PC-3 (cell line): ENCODE measurements at regions not wholly inside any gene's neighbourhood (a gene's known extent, or its start where the extent isn't known, plus 50 kb on each side); places are given as distances from the start of the nearest gene placed in this dataset.

ENCODE experiments used
- ATAC-seq: fragments of 200-7000 bp; cut with Tn5 transposase; 2 replicates; pipeline ENCODE4 v1.9.1; 2020; ENCODE audit warnings: mild to moderate bottlenecking, moderate library complexity
- BruUV-seq: library from RNA; stranded (reverse); fragments of 400-500 nt; replicated peaks from 2 replicates; lab custom pipeline; 2021; lab: Mats Ljungman, UMichigan
- CTCF ChIA-PET: fragments of 300-600 bp; sonication (Branson Sonifier 250); formaldehyde crosslinking; loops from one replicate; lab custom pipeline; 2022; ENCODE audit warnings: antibody characterized with exemption; lab: Charles Lee
- POLR2A ChIA-PET: fragments of 300-600 bp; sonication (Branson Sonifier 250); formaldehyde crosslinking; loops from one replicate; lab custom pipeline; 2022; ENCODE audit warnings: antibody characterized with exemption; ENCODE audit not compliant: unreplicated experiment; lab: Charles Lee
- DNase-seq: peaks from one replicate; pipeline ENCODE4 v3.0.0-alpha.2; 2015
- H2AFZ ChIP-seq: fragments of 300-600 bp; sonication (generic); 2 replicates; pipeline ENCODE4 v1.6.0; 2016; ENCODE audit warnings: antibody characterized with exemption, low read length
- H3F3A ChIP-seq: fragments of 300-600 bp; sonication (generic); one replicate; pipeline ENCODE4 v1.6.0; 2017; ENCODE audit warnings: antibody characterized with exemption, low read length, control low read depth, mild to moderate bottlenecking; ENCODE audit not compliant: unreplicated experiment
- H3K27ac ChIP-seq: fragments of 300-600 bp; sonication (generic); 2 replicates; pipeline ENCODE4 v1.5.1; 2016; ENCODE audit warnings: mild to moderate bottlenecking, low read length
- H3K27me3 ChIP-seq: fragments of 300-600 bp; sonication (generic); 2 replicates; pipeline ENCODE4 v1.6.1; 2016; ENCODE audit warnings: low read length, mixed read lengths
- H3K36me3 ChIP-seq: fragments of 300-600 bp; sonication (generic); 2 replicates; pipeline ENCODE4 v1.6.1; 2016; ENCODE audit warnings: low read depth, mixed run types, low read length, mixed read lengths
- H3K4me1 ChIP-seq: fragments of 300-600 bp; sonication (generic); 2 replicates; pipeline ENCODE4 v1.5.1; 2016; ENCODE audit warnings: low read length; ENCODE audit not compliant: insufficient read depth
- H3K4me2 ChIP-seq: fragments of 300-600 bp; sonication (generic); 2 replicates; pipeline ENCODE4 v1.6.0; 2016; ENCODE audit warnings: low read length
- H3K4me3 ChIP-seq: fragments of 300-600 bp; sonication (generic); 2 replicates; pipeline ENCODE4 v1.5.1; 2016; ENCODE audit warnings: mild to moderate bottlenecking, low read length, mixed read lengths
- H3K79me2 ChIP-seq: fragments of 300-600 bp; sonication (generic); 2 replicates; pipeline ENCODE4 v1.6.1; 2017; ENCODE audit warnings: low read length, mixed read lengths
- H3K9ac ChIP-seq: fragments of 300-600 bp; sonication (generic); 2 replicates; pipeline ENCODE4 v1.6.0; 2016; ENCODE audit warnings: mild to moderate bottlenecking, low read length
- H3K9me2 ChIP-seq: fragments of 300-600 bp; sonication (generic); replicated peaks from 2 replicates; pipeline ENCODE4 v1.6.1; 2016; ENCODE audit warnings: mixed run types, low read length, mixed read lengths
- H3K9me3 ChIP-seq: fragments of 300-600 bp; sonication (generic); 2 replicates; pipeline ENCODE4 v1.6.1; 2016; ENCODE audit warnings: low read length, mixed read lengths
- H4K20me1 ChIP-seq: fragments of 300-600 bp; sonication (generic); 2 replicates; pipeline ENCODE4 v1.6.1; 2016; ENCODE audit warnings: low read length, mixed read lengths
- EZH2 ChIP-seq: fragments of 300-600 bp; sonication (generic); IDR thresholded peaks from one replicate; pipeline ENCODE4 v1.6.1; 2017; ENCODE audit warnings: antibody characterized with exemption, mild to moderate bottlenecking, low read length; ENCODE audit not compliant: unreplicated experiment
- EZH2phosphoT487 ChIP-seq: fragments of 300-600 bp; sonication (generic); IDR thresholded peaks from 2 replicates; pipeline ENCODE4 v1.6.1; 2018; ENCODE audit warnings: mild to moderate bottlenecking, antibody characterized with exemption, low read length, borderline replicate concordance
- intact Hi-C: fragments of 100-400 bp; cut with micrococcal nuclease; formaldehyde crosslinking; loops from 2 replicates; pipeline ENCODE4 v1.9.0; 2023
- TF ChIP-seq, protein P1 (sequence below): fragments of 300-600 bp; sonication (generic); conservative IDR thresholded peaks from 2 replicates; pipeline ENCODE4 v1.5.1; 2017; ENCODE audit warnings: antibody characterized with exemption, low read depth, mild to moderate bottlenecking, low read length

DNA sequence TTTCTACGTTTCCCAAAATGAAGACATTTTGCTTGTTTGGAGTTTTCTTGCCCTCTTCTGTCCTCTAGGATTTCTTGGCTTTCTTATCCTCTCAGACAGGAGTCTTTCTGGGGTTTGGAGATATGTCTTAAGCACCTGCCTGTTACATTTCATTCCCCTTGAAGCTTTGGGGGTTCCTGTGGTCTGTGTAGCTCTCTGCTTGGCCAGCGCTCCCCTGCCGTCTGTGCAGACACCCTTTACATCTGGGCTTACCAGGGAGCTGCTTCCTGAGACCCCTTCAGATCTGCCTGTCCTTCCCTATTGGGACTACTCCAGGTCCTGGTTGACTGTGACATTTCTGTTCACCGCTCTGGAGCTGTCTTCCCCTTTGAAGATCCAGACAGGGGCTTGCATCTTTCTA, 171.9 kb upstream of the CSF3R start:
- no peak overlapping the region for H3K9ac ChIP-seq
- no peak overlapping the region for H3K4me2 ChIP-seq
- BruUV-seq: no TSS peak
- no peaks in the 10 kb centered on the region for H3K9me3 ChIP-seq
- intact Hi-C loops: no loop called here
- no peak overlapping the region for H3K27ac ChIP-seq
- no peaks in the 10 kb centered on the region for H3K4me1 ChIP-seq
- CTCF ChIA-PET: no interaction called here
- H3K4me3 ChIP-seq: no peak overlapping the region
- no peaks in the 10 kb centered on the region for H3K9me2 ChIP-seq
- no peak for TF ChIP-seq EZH2
- TF ChIP-seq, protein P1, sequence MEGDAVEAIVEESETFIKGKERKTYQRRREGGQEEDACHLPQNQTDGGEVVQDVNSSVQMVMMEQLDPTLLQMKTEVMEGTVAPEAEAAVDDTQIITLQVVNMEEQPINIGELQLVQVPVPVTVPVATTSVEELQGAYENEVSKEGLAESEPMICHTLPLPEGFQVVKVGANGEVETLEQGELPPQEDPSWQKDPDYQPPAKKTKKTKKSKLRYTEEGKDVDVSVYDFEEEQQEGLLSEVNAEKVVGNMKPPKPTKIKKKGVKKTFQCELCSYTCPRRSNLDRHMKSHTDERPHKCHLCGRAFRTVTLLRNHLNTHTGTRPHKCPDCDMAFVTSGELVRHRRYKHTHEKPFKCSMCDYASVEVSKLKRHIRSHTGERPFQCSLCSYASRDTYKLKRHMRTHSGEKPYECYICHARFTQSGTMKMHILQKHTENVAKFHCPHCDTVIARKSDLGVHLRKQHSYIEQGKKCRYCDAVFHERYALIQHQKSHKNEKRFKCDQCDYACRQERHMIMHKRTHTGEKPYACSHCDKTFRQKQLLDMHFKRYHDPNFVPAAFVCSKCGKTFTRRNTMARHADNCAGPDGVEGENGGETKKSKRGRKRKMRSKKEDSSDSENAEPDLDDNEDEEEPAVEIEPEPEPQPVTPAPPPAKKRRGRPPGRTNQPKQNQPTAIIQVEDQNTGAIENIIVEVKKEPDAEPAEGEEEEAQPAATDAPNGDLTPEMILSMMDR: no peak
- no peak for TF ChIP-seq EZH2phosphoT487
- no peaks in the 10 kb centered on the region for H3K79me2 ChIP-seq
- POLR2A ChIA-PET: no interaction called here
- H4K20me1 ChIP-seq: no peaks in the 10 kb centered on the region
- H3F3A ChIP-seq: no peaks in the 10 kb centered on the region
- H3K27me3 ChIP-seq: peaks cover 52% of the 10 kb centered on the region
- H2AFZ ChIP-seq: no peak overlapping the region
- H3K36me3 ChIP-seq: no peaks in the 10 kb centered on the region
- DNase-seq (no peak), ATAC-seq (no peak)

DNA sequence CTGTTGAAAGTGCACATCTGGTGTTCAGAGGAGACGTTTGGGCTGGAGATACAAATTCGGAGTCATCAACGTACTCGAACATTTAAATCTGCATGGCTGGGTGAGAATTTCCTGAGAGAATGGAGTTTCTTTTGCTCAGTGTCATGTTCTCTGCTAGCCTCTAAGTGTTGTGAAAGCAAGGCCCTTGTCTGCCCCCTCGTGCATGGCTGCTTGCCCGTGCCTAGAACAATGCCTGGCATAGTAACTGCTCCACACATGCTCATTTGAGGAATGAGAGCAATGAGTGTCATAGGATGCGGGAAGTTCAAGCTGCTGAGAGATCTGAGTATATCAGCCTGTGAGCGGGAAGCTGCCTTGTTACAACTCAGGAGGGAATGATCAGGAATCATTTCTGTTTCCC, 171.1 kb upstream of the CSF3R start:
- Histone ChIP-seq H3K4me2 (no peak overlapping the region), H3K9me3 (no peaks in the 10 kb centered on the region), H3F3A (no peaks in the 10 kb centered on the region), H4K20me1 (no peaks in the 10 kb centered on the region), H3K4me3 (no peak overlapping the region), H3K9me2 (no peaks in the 10 kb centered on the region), H3K36me3 (no peaks in the 10 kb centered on the region), H3K79me2 (no peaks in the 10 kb centered on the region), H2AFZ (no peak overlapping the region), H3K4me1 (no peaks in the 10 kb centered on the region), H3K27ac (no peak overlapping the region), H3K27me3 (peaks cover 49% of the 10 kb centered on the region), H3K9ac (no peak overlapping the region)
- ChIA-PET CTCF (no interaction called here), POLR2A (no interaction called here)
- TF ChIP-seq EZH2 (no peak), EZH2phosphoT487 (no peak)
- intact Hi-C loops: no loop called here
- no TSS peak for BruUV-seq
- DNase-seq (peak; percentile 5), ATAC-seq (no peak)

DNA sequence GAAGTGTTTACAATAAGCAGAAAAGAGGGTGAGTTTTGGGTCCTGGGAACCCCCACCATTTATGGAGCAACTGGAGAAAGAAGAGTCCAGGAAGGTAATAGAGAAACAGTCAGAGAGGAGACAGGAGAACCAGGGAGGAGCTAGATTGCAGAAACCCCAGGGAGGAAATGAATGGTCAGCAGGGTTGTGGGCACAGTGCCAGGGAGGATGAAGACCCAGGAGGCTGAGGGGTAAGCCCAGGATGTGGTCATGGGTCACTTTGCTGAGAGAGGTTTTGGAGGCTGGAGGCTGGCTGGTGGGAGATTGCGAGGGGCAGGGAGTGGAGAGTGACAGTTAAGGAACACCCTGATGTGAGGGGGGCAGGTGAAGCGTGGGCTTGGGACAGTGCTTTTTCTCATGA, 169.9 kb upstream of the CSF3R start:
- Histone ChIP-seq H3K9me3 (no peaks in the 10 kb centered on the region), H4K20me1 (no peaks in the 10 kb centered on the region), H3F3A (no peaks in the 10 kb centered on the region), H3K4me1 (no peaks in the 10 kb centered on the region), H3K36me3 (no peaks in the 10 kb centered on the region), H2AFZ (no peak overlapping the region), H3K4me2 (no peak overlapping the region), H3K9ac (no peak overlapping the region), H3K9me2 (no peaks in the 10 kb centered on the region), H3K79me2 (no peaks in the 10 kb centered on the region), H3K27me3 (peaks cover 53% of the 10 kb centered on the region), H3K27ac (no peak overlapping the region), H3K4me3 (no peak overlapping the region)
- intact Hi-C loops: no loop called here
- TF ChIP-seq, protein P1: no peak
- no peak for TF ChIP-seq EZH2phosphoT487
- TF ChIP-seq EZH2: no peak
- POLR2A ChIA-PET: no interaction called here
- DNase-seq (no peak), ATAC-seq (no peak)
- CTCF ChIA-PET: no interaction called here
- BruUV-seq: no TSS peak
